ENCODE measurements at regions not wholly inside any gene's neighbourhood (a gene's known extent, or its start where the extent isn't known, plus 50 kb on each side); places are given as distances from the start of the nearest gene placed in this dataset.

DNA sequence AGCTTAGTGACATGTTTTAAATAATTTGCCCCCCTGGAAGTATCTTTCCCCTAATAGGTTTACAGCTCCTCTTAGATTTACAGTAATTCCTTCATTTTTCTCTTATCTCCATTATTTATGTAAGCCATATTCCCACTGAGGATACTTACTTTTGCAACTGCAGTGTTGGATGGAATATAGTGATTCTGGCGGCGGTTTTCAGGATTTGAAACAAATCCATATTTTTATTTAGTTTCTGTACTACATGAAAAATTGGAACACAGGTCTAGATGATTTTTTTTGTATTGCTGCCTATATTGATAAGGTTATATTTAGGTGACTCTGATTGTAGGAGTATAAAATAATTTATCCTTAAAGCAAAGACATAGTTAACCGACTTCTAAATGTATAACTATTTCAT lies 391.6 kb upstream of the SUCLG2 start:
- ChIA-PET CTCF (ENCODE audit: partially characterized antibody) (interaction anchor here (0.7 to 1.7 kb wide), 3 partner anchors 12 to 661 kb away, joined by 3 to 5 read pairs (median 4); no protein-coding TSS in a partner anchor), POLR2A (ENCODE audit: partially characterized antibody) (no interaction called here)
- H2BK15ac ChIP-seq (ENCODE audit: low read length) = no peak overlapping the region
- no peaks in the 10 kb centered on the region for H3K79me1 ChIP-seq (ENCODE audit: low read depth, low read length)
- no peak overlapping the region for H2BK12ac ChIP-seq (ENCODE audit: low read depth, low read length)
- H4K91ac ChIP-seq (replicated peaks; ENCODE audit: insufficient read length, low read length) = no peak overlapping the region
- H3K27me3 ChIP-seq (replicated peaks in 1 of 4; ENCODE audit: control insufficient read depth in 3 of 4, extremely low read depth in 1 of 4, insufficient read depth in 3 of 4, low read length in 3 of 4) = no peaks in the 10 kb centered on the region
- no peak overlapping the region for H3K18ac ChIP-seq (ENCODE audit: extremely low read depth, low read length)
- H3K4me3 ChIP-seq (ENCODE audit: extremely low read depth in 1 of 4, insufficient read depth in 2 of 4, low read depth in 3 of 4, low read length in 4 of 4) = no peak overlapping the region
- no peak overlapping the region for H4K8ac ChIP-seq (ENCODE audit: extremely low read depth, insufficient read depth, low read length)
- no peaks in the 10 kb centered on the region for H3K36me3 ChIP-seq (ENCODE audit: control insufficient read depth in 2 of 4, insufficient read depth in 4 of 4, low read length in 3 of 4)
- H4K20me1 ChIP-seq (replicated peaks in 1 of 2; ENCODE audit: control insufficient read depth in 1 of 2, insufficient read depth in 2 of 2, low read length in 2 of 2) = no peaks in the 10 kb centered on the region
- H3K27ac ChIP-seq (ENCODE audit: low read depth, low read length) = no peak overlapping the region
- no peak overlapping the region for H2AFZ ChIP-seq (ENCODE audit: low read length)
- H3K79me2 ChIP-seq (ENCODE audit: control insufficient read depth in 1 of 2, insufficient read depth in 2 of 2, low read length in 2 of 2) = no peaks in the 10 kb centered on the region
- H3K56ac ChIP-seq (replicated peaks; ENCODE audit: insufficient read length, low read depth, low read length) = no peak overlapping the region
- H3K4me2 ChIP-seq (ENCODE audit: insufficient read depth in 1 of 2, low read depth in 2 of 2, low read length in 2 of 2) = no peak overlapping the region
- DNase-seq (ENCODE audit: low read depth in 1 of 2, low spot score in 2 of 2) = no peak
- no peak overlapping the region for H4K5ac ChIP-seq (ENCODE audit: insufficient read length, low read depth, low read length)
- no peak for FAIRE-seq
- no peak overlapping the region for H3K4ac ChIP-seq (replicated peaks; ENCODE audit: insufficient read length, low read depth, low read length)
- 95% methylated on average over 3 of the region's 3 CpGs; no CpG with 5 or more reads in 1 of the 2 experiments for WGBS, 2 experiments (ENCODE audit: extremely low coverage in 1 of 2, insufficient coverage in 1 of 2, insufficient read length in 1 of 2, insufficient replicate concordance in 2 of 2, low coverage in 1 of 2, low lambda C conversion rate in 2 of 2, missing lambda C conversion rate in 1 of 2)
- no peaks in the 10 kb centered on the region for H3K23me2 ChIP-seq (ENCODE audit: low read depth, low read length)
- no peak overlapping the region for H3K14ac ChIP-seq (ENCODE audit: insufficient read length)
- no peak overlapping the region for H2AK5ac ChIP-seq (ENCODE audit: low read depth, low read length)
- H3K9ac ChIP-seq (replicated peaks in 1 of 4; ENCODE audit: extremely low read depth in 1 of 4, low read depth in 3 of 4, low read length in 3 of 4) = no peak overlapping the region
- no peak overlapping the region for H2BK120ac ChIP-seq (replicated peaks; ENCODE audit: low read depth, low read length)
- no peaks in the 10 kb centered on the region for H3K4me1 ChIP-seq (replicated peaks in 1 of 4; ENCODE audit: control insufficient read depth in 3 of 4, insufficient read depth in 4 of 4, low read length in 3 of 4)
- H2BK5ac ChIP-seq (ENCODE audit: low read depth, low read length) = no peak overlapping the region
- no peaks in the 10 kb centered on the region for H3K9me3 ChIP-seq (ENCODE audit: insufficient read depth in 2 of 2, low read depth in 1 of 2, low read length in 1 of 2)
- no peak overlapping the region for H2BK20ac ChIP-seq (ENCODE audit: low read length)
- no peak overlapping the region for H3K23ac ChIP-seq (ENCODE audit: insufficient read length)
- TF ChIP-seq ZNF274 (IDR thresholded peaks at IDR 0.05; ENCODE audit: borderline replicate concordance, extremely low read depth, low read length) (no peak), JUND (IDR thresholded peaks at IDR 0.05; ENCODE audit: low read length) (no peak), JUN (IDR thresholded peaks at IDR 0.05; ENCODE audit: low read depth, low read length) (no peak), EGR1 (IDR thresholded peaks at IDR 0.05; ENCODE audit: borderline replicate concordance, low read depth, low read length) (no peak), TEAD4 (IDR thresholded peaks at IDR 0.05; ENCODE audit: low read depth, low read length) (no peak), RFX5 (IDR thresholded peaks at IDR 0.05; ENCODE audit: borderline replicate concordance, low read depth, low read length) (no peak), EP300 (IDR thresholded peaks at IDR 0.05; ENCODE audit: borderline replicate concordance in 1 of 2, low read depth in 2 of 2, low read length in 2 of 2) (no peak), CBX5 (IDR thresholded peaks at IDR 0.05; ENCODE audit: low read depth, low read length) (no peak), CTBP2 (IDR thresholded peaks at IDR 0.05; ENCODE audit: borderline replicate concordance, insufficient read depth, insufficient read length, low read length) (no peak), EZH2 (IDR thresholded peaks at IDR 0.05; ENCODE audit: low read depth, low read length, severe bottlenecking) (no peak), SP4 (IDR thresholded peaks at IDR 0.05; ENCODE audit: low read length) (no peak), CHD2 (IDR thresholded peaks at IDR 0.05; ENCODE audit: low read length) (no peak), HDAC6 (IDR thresholded peaks at IDR 0.05; ENCODE audit: low read depth, low read length) (no peak), RAD21 (IDR thresholded peaks at IDR 0.05 in 1 of 2, conservative IDR thresholded peaks at IDR 0.05 in 1 of 2; ENCODE audit: low read depth in 2 of 2, low read length in 2 of 2) (no peak), POLR2AphosphoS5 (IDR thresholded peaks at IDR 0.05; ENCODE audit: low read depth, low read length) (no peak), SUZ12 (IDR thresholded peaks at IDR 0.05; ENCODE audit: low read length) (no peak)
